ENCODE measurements at regions not wholly inside any gene's neighbourhood (a gene's known extent, or its start where the extent isn't known, plus 50 kb on each side); places are given as distances from the start of the nearest gene placed in this dataset.

- Histone ChIP-seq H3K27ac (no peak overlapping the region), H3K4me3 (no peak overlapping the region)
Measured at GRCh38 chr14:22158560-22158959, 430.5 kb downstream of the DAD1 start.

GRCh38 chr14:22155571-22155970 lies 433.5 kb downstream of the DAD1 start:
- no peak overlapping the region for H3K4me3 ChIP-seq
- no peak overlapping the region for H3K27ac ChIP-seq

GRCh38 chr14:22152903-22153302 lies 436.1 kb downstream of the DAD1 start:
- H3K27ac ChIP-seq: no peak overlapping the region
- H3K4me3 ChIP-seq: no peak overlapping the region

GRCh38 chr14:22152161-22152870 lies 436.7 kb downstream of the DAD1 start:
- Histone ChIP-seq H3K27ac (no peak overlapping the region), H3K4me3 (no peak overlapping the region)

- Histone ChIP-seq H3K27ac (no peak overlapping the region), H3K4me3 (no peak overlapping the region)
Measured at GRCh38 chr14:22151121-22151520, 437.9 kb downstream of the DAD1 start.

GRCh38 chr14:22149058-22149457 lies 440.0 kb downstream of the DAD1 start:
- no peak overlapping the region for H3K4me3 ChIP-seq
- H3K27ac ChIP-seq: no peak overlapping the region

GRCh38 chr14:22147716-22148115 lies 441.3 kb downstream of the DAD1 start:
- H3K27ac ChIP-seq: no peak overlapping the region
- H3K4me3 ChIP-seq: no peak overlapping the region

GRCh38 chr14:22143363-22143762 lies 445.7 kb downstream of the DAD1 start:
- Histone ChIP-seq H3K27ac (no peak overlapping the region), H3K4me3 (no peak overlapping the region)

GRCh38 chr14:22140633-22141032 lies 448.4 kb downstream of the DAD1 start:
- no peak overlapping the region for H3K4me3 ChIP-seq
- H3K27ac ChIP-seq: no peak overlapping the region

GRCh38 chr14:22131749-22132476 lies 457.1 kb downstream of the DAD1 start:
- no peak overlapping the region for H3K4me3 ChIP-seq

GRCh38 chr14:22124073-22124613 lies 450.5 kb upstream of the OR4E1 start:
- Histone ChIP-seq H3K4me3 (no peak overlapping the region), H3K27ac (peak overlapping the region in 1 of 21 experiments; percentile 16)

More at GRCh38 chr14:22131749-22132476, 457.1 kb downstream of the DAD1 start:
- no peak overlapping the region for H3K27ac ChIP-seq

GRCh38 chr14:22122829-22123560 lies 449.4 kb upstream of the OR4E1 start:
- Histone ChIP-seq H3K4me3 (no peak overlapping the region), H3K27ac (peak overlapping the region in 2 of 21 experiments; percentile 16 to 46)

GRCh38 chr14:22122227-22122818 lies 448.7 kb upstream of the OR4E1 start:
- Histone ChIP-seq H3K27ac (peak overlapping the region in 1 of 21 experiments; percentile 46), H3K4me3 (no peak overlapping the region)

- Histone ChIP-seq H3K4me3 (no peak overlapping the region), H3K27ac (no peak overlapping the region)
Measured at GRCh38 chr14:22118899-22119477, 445.4 kb upstream of the OR4E1 start.

GRCh38 chr14:22113401-22113800 lies 439.8 kb upstream of the OR4E1 start:
- Histone ChIP-seq H3K4me3 (no peak overlapping the region), H3K27ac (no peak overlapping the region)

- no peak overlapping the region for H3K27ac ChIP-seq
Measured at GRCh38 chr14:22112004-22112403, 438.4 kb upstream of the OR4E1 start.

GRCh38 chr14:22107753-22108152 lies 434.1 kb upstream of the OR4E1 start:
- Histone ChIP-seq H3K27ac (no peak overlapping the region), H3K4me3 (no peak overlapping the region)

More at GRCh38 chr14:22112004-22112403, 438.4 kb upstream of the OR4E1 start:
- no peak overlapping the region for H3K4me3 ChIP-seq

- no peak overlapping the region for H3K4me3 ChIP-seq
- H3K27ac ChIP-seq: no peak overlapping the region
Measured at GRCh38 chr14:22106700-22107697, 433.4 kb upstream of the OR4E1 start.
